ENCODE measurements at regions not wholly inside any gene's neighbourhood (a gene's known extent, or its start where the extent isn't known, plus 50 kb on each side); places are given as distances from the start of the nearest gene placed in this dataset.
"Not testable (repeated sequence)": the region's sequence is repeated elsewhere in the genome, so short reads cannot be mapped to it uniquely, and the experiment has no call there.

DNA sequence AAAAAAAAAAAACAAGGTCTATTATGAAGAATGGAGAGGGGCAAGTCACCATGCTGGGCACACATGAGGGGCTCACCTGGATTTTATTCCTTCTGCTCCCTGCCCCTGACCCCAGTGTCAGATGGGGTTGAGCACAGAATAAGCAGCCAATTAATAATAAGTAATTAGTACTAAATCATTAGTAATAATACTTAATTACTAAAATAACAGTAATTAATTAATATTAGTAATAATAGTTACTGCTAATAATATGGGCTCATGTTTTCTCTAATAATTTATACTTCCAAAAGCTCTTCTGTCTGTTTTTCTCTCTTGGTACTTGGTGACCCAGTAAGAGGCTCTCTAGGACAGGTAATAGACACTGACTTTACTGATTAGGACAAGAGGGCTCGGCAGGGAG lies 360.9 kb downstream of the VRK1 start:
- intact Hi-C loops (cut with DNase I): no loop called here
- Histone ChIP-seq H3K4me1 (no peaks in the 10 kb centered on the region), H3K27ac (no peak overlapping the region), H3K27me3 (no peaks in the 10 kb centered on the region), H3K9me3 (no peaks in the 10 kb centered on the region), H3K36me3 (no peaks in the 10 kb centered on the region), H3K4me3 (replicated peaks in 1 of 3) (no peak overlapping the region)
- no peak for DNase-seq
- WGBS, 2 donors: 44 to 71% methylated on average over 1 of the region's 1 CpG
- TF ChIP-seq, protein P1, sequence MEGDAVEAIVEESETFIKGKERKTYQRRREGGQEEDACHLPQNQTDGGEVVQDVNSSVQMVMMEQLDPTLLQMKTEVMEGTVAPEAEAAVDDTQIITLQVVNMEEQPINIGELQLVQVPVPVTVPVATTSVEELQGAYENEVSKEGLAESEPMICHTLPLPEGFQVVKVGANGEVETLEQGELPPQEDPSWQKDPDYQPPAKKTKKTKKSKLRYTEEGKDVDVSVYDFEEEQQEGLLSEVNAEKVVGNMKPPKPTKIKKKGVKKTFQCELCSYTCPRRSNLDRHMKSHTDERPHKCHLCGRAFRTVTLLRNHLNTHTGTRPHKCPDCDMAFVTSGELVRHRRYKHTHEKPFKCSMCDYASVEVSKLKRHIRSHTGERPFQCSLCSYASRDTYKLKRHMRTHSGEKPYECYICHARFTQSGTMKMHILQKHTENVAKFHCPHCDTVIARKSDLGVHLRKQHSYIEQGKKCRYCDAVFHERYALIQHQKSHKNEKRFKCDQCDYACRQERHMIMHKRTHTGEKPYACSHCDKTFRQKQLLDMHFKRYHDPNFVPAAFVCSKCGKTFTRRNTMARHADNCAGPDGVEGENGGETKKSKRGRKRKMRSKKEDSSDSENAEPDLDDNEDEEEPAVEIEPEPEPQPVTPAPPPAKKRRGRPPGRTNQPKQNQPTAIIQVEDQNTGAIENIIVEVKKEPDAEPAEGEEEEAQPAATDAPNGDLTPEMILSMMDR (IDR thresholded peaks at IDR 0.05): no peak
- no peak for TF ChIP-seq POLR2A (IDR thresholded peaks at IDR 0.05)

DNA sequence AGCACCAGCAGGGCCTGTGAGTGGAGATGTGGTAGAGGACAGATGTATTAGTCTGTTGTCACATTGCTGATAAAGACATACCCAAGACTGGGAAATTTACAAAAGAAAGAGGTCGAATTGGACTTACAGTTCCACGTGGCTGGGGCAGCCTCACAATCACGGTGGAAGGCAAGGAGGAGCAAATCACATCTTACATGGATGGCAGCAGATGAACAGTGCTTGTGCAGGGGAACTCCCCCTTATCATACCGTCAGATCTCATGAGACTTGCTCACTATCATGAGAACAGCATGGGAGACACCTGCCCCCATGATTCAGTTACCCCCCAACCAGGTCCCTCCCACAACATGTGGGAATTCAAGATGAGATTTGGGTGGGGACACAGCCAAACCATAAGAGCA lies 361.9 kb downstream of the VRK1 start:
- 83 to 89% methylated on average over 4 of the region's 4 CpGs for WGBS, 2 donors
- Histone ChIP-seq H3K27me3 (no peaks in the 10 kb centered on the region), H3K27ac (no peak overlapping the region), H3K4me1 (no peaks in the 10 kb centered on the region), H3K36me3 (no peaks in the 10 kb centered on the region), H3K4me3 (replicated peaks in 1 of 3) (no peak overlapping the region), H3K9me3 (no peaks in the 10 kb centered on the region)
- TF ChIP-seq, protein P1 (IDR thresholded peaks at IDR 0.05): no peak
- no peak for TF ChIP-seq POLR2A (IDR thresholded peaks at IDR 0.05)
- DNase-seq: no peak
- intact Hi-C loops (cut with DNase I): no loop called here

DNA sequence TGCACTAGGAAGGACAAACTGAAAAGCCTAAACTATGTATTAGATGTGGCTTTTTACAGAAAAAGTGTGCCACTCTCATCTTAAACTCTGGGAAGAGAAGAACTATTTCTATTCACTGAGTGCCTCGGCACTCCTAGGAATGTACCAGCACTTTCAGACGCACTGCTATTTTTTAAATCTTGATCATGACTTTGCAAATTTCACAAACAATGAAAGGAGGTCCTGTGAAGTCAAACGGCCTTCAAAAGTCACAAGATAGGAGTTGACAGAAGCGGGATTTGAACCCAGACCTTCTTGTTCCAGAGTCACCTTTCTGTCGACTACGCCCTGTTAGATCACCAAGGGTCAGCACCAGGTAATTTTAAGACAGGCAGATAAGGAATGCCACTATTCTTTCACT lies 365.4 kb downstream of the VRK1 start:
- no peak for DNase-seq
- Histone ChIP-seq H3K27me3 (no peaks in the 10 kb centered on the region), H3K4me3 (replicated peaks in 1 of 3) (no peak overlapping the region), H3K27ac (no peak overlapping the region), H3K4me1 (no peaks in the 10 kb centered on the region), H3K36me3 (no peaks in the 10 kb centered on the region), H3K9me3 (no peaks in the 10 kb centered on the region)
- WGBS, 2 donors: 86 to 89% methylated on average over 6 of the region's 6 CpGs
- TF ChIP-seq, protein P1 (IDR thresholded peaks at IDR 0.05): no peak
- no peak for TF ChIP-seq POLR2A (IDR thresholded peaks at IDR 0.05)
- intact Hi-C loops (cut with DNase I): no loop called here

DNA sequence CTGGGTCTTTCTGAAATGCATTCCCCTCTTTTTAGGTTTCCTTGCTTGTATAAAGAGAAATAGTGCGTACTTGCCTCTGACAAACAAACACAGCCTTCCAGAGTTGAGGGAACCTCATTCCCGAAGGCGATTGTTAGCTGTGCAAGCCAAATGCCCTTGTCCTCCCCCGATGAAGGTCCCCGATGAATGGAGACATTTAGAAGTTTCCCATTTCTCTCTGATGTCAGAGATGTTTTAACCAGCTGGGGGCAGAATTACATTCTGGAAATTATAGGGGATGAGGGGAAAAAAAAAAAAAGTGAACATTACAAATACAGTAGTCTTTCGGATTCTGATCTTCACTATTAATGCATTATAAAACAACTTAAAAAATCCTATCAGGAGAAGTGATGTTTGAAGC lies 366.8 kb downstream of the VRK1 start:
- TF ChIP-seq, protein P1 (IDR thresholded peaks at IDR 0.05): no peak
- TF ChIP-seq POLR2A (IDR thresholded peaks at IDR 0.05): no peak
- 44 to 55% methylated on average over 6 of the region's 6 CpGs for WGBS, 2 donors
- no peaks in the 10 kb centered on the region for H3K36me3 ChIP-seq
- DNase-seq: no peak
- H3K27me3 ChIP-seq: no peaks in the 10 kb centered on the region
- no peak overlapping the region for H3K27ac ChIP-seq
- H3K4me1 ChIP-seq: no peaks in the 10 kb centered on the region
- no peak overlapping the region for H3K4me3 ChIP-seq (replicated peaks in 1 of 3)
- H3K9me3 ChIP-seq: no peaks in the 10 kb centered on the region
- intact Hi-C loops (cut with DNase I): no loop called here

DNA sequence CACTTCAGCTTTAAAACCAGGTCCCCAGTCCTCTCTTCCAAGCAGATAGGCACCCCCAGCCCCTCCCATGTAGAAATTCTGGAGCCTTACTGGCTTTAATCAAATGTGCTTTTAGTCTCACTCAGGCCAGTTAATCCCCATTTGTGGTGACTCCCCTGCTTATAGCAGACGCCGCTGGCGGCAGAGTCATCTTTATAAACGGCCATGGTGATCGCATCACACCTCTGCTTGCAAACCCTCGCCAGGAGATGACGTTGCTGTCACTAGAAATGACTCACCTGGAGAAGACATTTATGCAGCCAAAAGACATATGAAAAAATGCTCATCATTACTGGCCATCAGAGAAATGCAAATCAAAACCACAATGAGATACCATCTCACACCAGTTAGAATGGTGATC lies 369.3 kb downstream of the VRK1 start:
- WGBS, 2 donors: 89 to 91% methylated on average over 7 of the region's 7 CpGs
- TF ChIP-seq POLR2A (IDR thresholded peaks at IDR 0.05): no peak
- TF ChIP-seq, protein P1 (IDR thresholded peaks at IDR 0.05): no peak
- Histone ChIP-seq H3K27ac (no peak overlapping the region), H3K4me1 (no peaks in the 10 kb centered on the region), H3K4me3 (replicated peaks in 1 of 3) (no peak overlapping the region), H3K27me3 (no peaks in the 10 kb centered on the region), H3K9me3 (no peaks in the 10 kb centered on the region), H3K36me3 (no peaks in the 10 kb centered on the region)
- intact Hi-C loops (cut with DNase I): no loop called here
- DNase-seq: no peak

DNA sequence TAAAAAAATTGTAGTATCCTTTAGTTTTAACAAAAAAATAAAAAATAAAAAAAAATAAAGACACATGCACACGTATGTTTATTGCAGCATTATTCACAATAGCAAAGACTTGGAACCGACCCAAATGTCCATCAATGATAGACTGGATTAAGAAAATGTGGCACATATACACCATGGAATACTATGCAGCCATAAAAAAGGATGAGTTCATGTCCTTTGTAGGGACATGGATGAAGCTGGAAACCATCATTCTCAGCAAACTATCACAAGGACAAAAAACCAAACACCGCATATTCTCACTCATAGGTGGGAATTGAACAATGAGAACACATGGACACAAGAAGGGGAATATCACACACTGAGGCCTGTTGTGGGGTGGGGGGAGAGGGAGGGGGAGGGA lies 370.4 kb downstream of the VRK1 start:
- H3K36me3 ChIP-seq; H3K27ac ChIP-seq; intact Hi-C loops (cut with DNase I); H3K4me3 ChIP-seq (replicated peaks in 1 of 3); H3K4me1 ChIP-seq; DNase-seq; H3K27me3 ChIP-seq; H3K9me3 ChIP-seq: not testable (repeated sequence)
- WGBS, 2 donors: 96% methylated on average over 3 of the region's 3 CpGs
